Epidermal melanocyte (primary cell): ENCODE measurements at regions not wholly inside any gene's neighbourhood (a gene's known extent, or its start where the extent isn't known, plus 50 kb on each side); places are given as distances from the start of the nearest gene placed in this dataset.

Source experiments
- DNase-seq: peaks from one replicate; pipeline ENCODE4 v3.0.0; 2011; ENCODE audit warnings: low spot score; ENCODE audit not compliant: insufficient read length

GRCh38 chr5:145218982-145219381 is 616.2 kb downstream of the PRELID2 start:
- DNase-seq = no peak

- DNase-seq = no peak
These were observed 617.1 kb downstream of the PRELID2 start for GRCh38 chr5:145218019-145218418.

GRCh38 chr5:145210020-145210419 is 625.1 kb downstream of the PRELID2 start:
- DNase-seq = no peak

GRCh38 chr5:145205546-145205945 is 629.6 kb downstream of the PRELID2 start:
- no peak for DNase-seq

- no peak for DNase-seq
These were observed 630.4 kb downstream of the PRELID2 start for GRCh38 chr5:145204743-145205142.

- no peak for DNase-seq
These were observed 631.9 kb downstream of the PRELID2 start for GRCh38 chr5:145203193-145203592.

- DNase-seq = peak; percentile 18
These were observed 636.4 kb downstream of the PRELID2 start for GRCh38 chr5:145198525-145199260.

- DNase-seq = no peak
These were observed 645.4 kb downstream of the PRELID2 start for GRCh38 chr5:145189746-145190145.

GRCh38 chr5:145180371-145180770 is 654.8 kb downstream of the PRELID2 start:
- DNase-seq = no peak

GRCh38 chr5:145178641-145179523 is 656.3 kb downstream of the PRELID2 start:
- no peak for DNase-seq

- no peak for DNase-seq
These were observed 659.1 kb downstream of the PRELID2 start for GRCh38 chr5:145176041-145176440.

GRCh38 chr5:145166110-145166509 is 669.0 kb downstream of the PRELID2 start:
- no peak for DNase-seq

- no peak for DNase-seq
These were observed 671.3 kb downstream of the PRELID2 start for GRCh38 chr5:145163876-145164275.

GRCh38 chr5:145162626-145163025 is 672.5 kb downstream of the PRELID2 start:
- no peak for DNase-seq

GRCh38 chr5:145161391-145161790 is 673.8 kb downstream of the PRELID2 start:
- DNase-seq = no peak

GRCh38 chr5:145160679-145161078 is 674.5 kb downstream of the PRELID2 start:
- DNase-seq = no peak

- DNase-seq = no peak
These were observed 676.4 kb downstream of the PRELID2 start for GRCh38 chr5:145158730-145159129.

- DNase-seq = no peak
These were observed 677.3 kb downstream of the PRELID2 start for GRCh38 chr5:145157841-145158240.

- DNase-seq = no peak
These were observed 693.6 kb downstream of the PRELID2 start for GRCh38 chr5:145141534-145141933.

GRCh38 chr5:145130996-145131395 is 704.1 kb downstream of the PRELID2 start:
- DNase-seq = no peak

- DNase-seq = no peak
These were observed 705.3 kb downstream of the PRELID2 start for GRCh38 chr5:145129797-145130196.

GRCh38 chr5:145124806-145125205 is 710.3 kb downstream of the PRELID2 start:
- no peak for DNase-seq

- no peak for DNase-seq
These were observed 716.5 kb downstream of the PRELID2 start for GRCh38 chr5:145118611-145119010.
